WTC11 (cell line): ENCODE measurements at regions not wholly inside any gene's neighbourhood (a gene's known extent, or its start where the extent isn't known, plus 50 kb on each side); places are given as distances from the start of the nearest gene placed in this dataset.

Experiments used
- ATAC-seq: fragments of 200-7000 bp; cut with Tn5 transposase; 2 replicates; pipeline ENCODE4 v1.10.0; 2021; ENCODE audit warnings: mild to moderate bottlenecking, moderate library complexity
- CTCF ChIA-PET: fragments of 300-600 bp; sonication (Branson Sonifier 250); formaldehyde crosslinking; loops from one replicate; lab custom pipeline; 2021; ENCODE audit warnings: antibody characterized with exemption; lab: Charles Lee
- POLR2A ChIA-PET: fragments of 350-600 bp; sonication (Branson Sonifier 250); formaldehyde crosslinking; loops from one replicate; lab custom pipeline; 2021; ENCODE audit warnings: antibody characterized with exemption; lab: Charles Lee
- DNase-seq: peaks from one replicate; pipeline ENCODE4 v3.0.0; 2021; ENCODE audit warnings: low spot score
- H3K27ac Mint-ChIP-seq: 2 replicates; pipeline ENCODE4 v1.8.0; 2021; ENCODE audit warnings: mixed read lengths
- H3K27me3 Mint-ChIP-seq: 2 replicates; pipeline ENCODE4 v1.8.0; 2021; ENCODE audit warnings: low read depth, mild to moderate bottlenecking, moderate library complexity, mixed read lengths
- H3K36me3 Mint-ChIP-seq: 2 replicates; pipeline ENCODE4 v1.8.0; 2021; ENCODE audit warnings: mixed read lengths
- H3K4me1 Mint-ChIP-seq: 2 replicates; pipeline ENCODE4 v1.8.0; 2022; ENCODE audit warnings: mixed read lengths
- H3K4me3 Mint-ChIP-seq: 2 replicates; pipeline ENCODE4 v1.8.0; 2021; ENCODE audit warnings: mild to moderate bottlenecking, moderate library complexity, mixed read lengths
- H3K9me3 Mint-ChIP-seq: 2 replicates; pipeline ENCODE4 v1.8.0; 2021; ENCODE audit warnings: mixed read lengths
- E2F4 ChIP-seq: sonication (generic); formaldehyde crosslinking; IDR thresholded peaks from 2 replicates; pipeline ENCODE4 v1.8.1; 2022; ENCODE audit warnings: low read depth, mild to moderate bottlenecking, moderate library complexity, missing genetic modification reagents, borderline replicate concordance
- EMX1 ChIP-seq: fragments of 250-450 bp; sonication (Bioruptor Pico); IDR thresholded peaks from 2 replicates; pipeline ENCODE4 v1.8.0; 2021; ENCODE audit warnings: mild to moderate bottlenecking
- ERG ChIP-seq: fragments of 250-450 bp; sonication (Bioruptor Pico); IDR thresholded peaks from 2 replicates; pipeline ENCODE4 v1.8.0; 2021; ENCODE audit warnings: mild to moderate bottlenecking
- FOXJ3 ChIP-seq: sonication (generic); formaldehyde crosslinking; IDR thresholded peaks from 2 replicates; pipeline ENCODE4 v1.9.0; 2021; ENCODE audit warnings: missing genetic modification reagents, mild to moderate bottlenecking, borderline replicate concordance
- FOXK1 ChIP-seq: sonication (generic); formaldehyde crosslinking; IDR thresholded peaks from 2 replicates; pipeline ENCODE4 v1.8.0; 2022; ENCODE audit warnings: mild to moderate bottlenecking, moderate library complexity, missing genetic modification reagents
- GTF2I ChIP-seq: fragments of 250-450 bp; sonication (Bioruptor Pico); conservative IDR thresholded peaks from 2 replicates; pipeline ENCODE4 v1.4.0; 2021; ENCODE audit warnings: mild to moderate bottlenecking
- MXD4 ChIP-seq: fragments of 250-450 bp; sonication (Bioruptor Pico); IDR thresholded peaks from 2 replicates; pipeline ENCODE4 v1.8.0; 2021; ENCODE audit warnings: mild to moderate bottlenecking, moderate library complexity, borderline replicate concordance
- MYBL2 ChIP-seq: sonication (generic); formaldehyde crosslinking; IDR thresholded peaks from 2 replicates; pipeline ENCODE4 v1.8.1; 2023; ENCODE audit warnings: mild to moderate bottlenecking, moderate library complexity, missing genetic modification reagents
- TCF7 ChIP-seq: sonication (generic); formaldehyde crosslinking; IDR thresholded peaks from 2 replicates; pipeline ENCODE4 v1.8.0; 2022; ENCODE audit warnings: mild to moderate bottlenecking, low read depth, missing genetic modification reagents, moderate library complexity
- USF1 ChIP-seq: sonication (generic); formaldehyde crosslinking; IDR thresholded peaks from 2 replicates; pipeline ENCODE4 v1.8.0; 2022; ENCODE audit warnings: mild to moderate bottlenecking, missing genetic modification reagents
- TF ChIP-seq, protein P1 (sequence below): sonication (generic); formaldehyde crosslinking; IDR thresholded peaks from 2 replicates; pipeline ENCODE4 v1.8.1; 2022; ENCODE audit warnings: mild to moderate bottlenecking, moderate library complexity, missing genetic modification reagents
- TF ChIP-seq, protein P2 (sequence below): sonication (generic); formaldehyde crosslinking; IDR thresholded peaks from 2 replicates; pipeline ENCODE4 v1.8.1; 2023; ENCODE audit warnings: mild to moderate bottlenecking, moderate library complexity, missing genetic modification reagents
- TF ChIP-seq, protein P3 (sequence below): sonication (generic); formaldehyde crosslinking; IDR thresholded peaks from 2 replicates; pipeline ENCODE4 v1.8.1; 2023; ENCODE audit warnings: mild to moderate bottlenecking, missing genetic modification reagents, borderline replicate concordance
- TF ChIP-seq, protein P4 (sequence below): fragments of 250-450 bp; sonication (Bioruptor Pico); conservative IDR thresholded peaks from 2 replicates; pipeline ENCODE4 v1.9.0; 2021; ENCODE audit warnings: mild to moderate bottlenecking
- TF ChIP-seq, protein P5 (sequence below): fragments of 250-450 bp; sonication (Bioruptor Pico); IDR thresholded peaks from 2 replicates; pipeline ENCODE4 v1.9.0; 2021; ENCODE audit warnings: mild to moderate bottlenecking, borderline replicate concordance
- TF ChIP-seq, protein P6 (sequence below): sonication (generic); formaldehyde crosslinking; IDR thresholded peaks from 2 replicates; pipeline ENCODE4 v1.8.1; 2023; ENCODE audit warnings: mild to moderate bottlenecking, missing genetic modification reagents, moderate library complexity

DNA sequence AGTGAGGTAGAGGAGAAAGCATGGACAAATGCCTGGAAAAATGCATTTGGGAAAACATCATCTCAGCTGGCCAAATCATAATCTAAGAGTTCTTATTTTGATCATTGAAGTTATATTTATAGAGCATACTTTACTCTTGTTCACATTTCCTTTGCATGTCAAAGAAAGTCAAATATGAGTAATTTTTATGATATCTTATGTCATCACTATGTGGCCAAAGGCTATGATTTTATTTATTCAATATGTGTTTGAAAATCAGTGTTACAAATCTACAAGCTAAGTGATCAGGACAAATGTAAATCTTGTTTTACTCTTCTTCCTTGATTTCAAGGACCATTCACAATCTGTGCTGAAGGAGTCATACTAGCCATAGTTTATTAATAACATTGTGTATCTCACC lies 237.2 kb upstream of the DPH6 start (continued):
- TF ChIP-seq, protein P1, sequence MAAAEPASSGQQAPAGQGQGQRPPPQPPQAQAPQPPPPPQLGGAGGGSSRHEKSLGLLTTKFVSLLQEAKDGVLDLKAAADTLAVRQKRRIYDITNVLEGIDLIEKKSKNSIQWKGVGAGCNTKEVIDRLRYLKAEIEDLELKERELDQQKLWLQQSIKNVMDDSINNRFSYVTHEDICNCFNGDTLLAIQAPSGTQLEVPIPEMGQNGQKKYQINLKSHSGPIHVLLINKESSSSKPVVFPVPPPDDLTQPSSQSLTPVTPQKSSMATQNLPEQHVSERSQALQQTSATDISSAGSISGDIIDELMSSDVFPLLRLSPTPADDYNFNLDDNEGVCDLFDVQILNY (CRISPR knock-in tag): no peak
- no peak for TF ChIP-seq MXD4 (CRISPR knock-in tag)

- Mint-ChIP-seq H3K4me1 (peaks cover 6% of the 10 kb centered on the region), H3K27ac (no peak overlapping the region), H3K27me3 (peaks cover 19% of the 10 kb centered on the region), H3K9me3 (no peaks in the 10 kb centered on the region), H3K36me3 (no peaks in the 10 kb centered on the region), H3K4me3 (no peak overlapping the region)
- DNase-seq (no peak), ATAC-seq (no peak)
- ChIA-PET CTCF (interaction anchor here (1.0 kb wide), 1 partner anchor 33 kb away, joined by 4 read pairs; no protein-coding TSS in a partner anchor), POLR2A (no interaction called here)
- TF ChIP-seq ERG (CRISPR knock-in tag) (no peak), E2F4 (CRISPR knock-in tag) (no peak), USF1 (CRISPR knock-in tag) (no peak), FOXK1 (no peak), MYBL2 (CRISPR knock-in tag) (no peak), GTF2I (CRISPR knock-in tag) (no peak), MXD4 (CRISPR knock-in tag) (no peak), FOXJ3 (no peak), EMX1 (CRISPR knock-in tag) (no peak), TCF7 (no peak)
- TF ChIP-seq, protein P2, sequence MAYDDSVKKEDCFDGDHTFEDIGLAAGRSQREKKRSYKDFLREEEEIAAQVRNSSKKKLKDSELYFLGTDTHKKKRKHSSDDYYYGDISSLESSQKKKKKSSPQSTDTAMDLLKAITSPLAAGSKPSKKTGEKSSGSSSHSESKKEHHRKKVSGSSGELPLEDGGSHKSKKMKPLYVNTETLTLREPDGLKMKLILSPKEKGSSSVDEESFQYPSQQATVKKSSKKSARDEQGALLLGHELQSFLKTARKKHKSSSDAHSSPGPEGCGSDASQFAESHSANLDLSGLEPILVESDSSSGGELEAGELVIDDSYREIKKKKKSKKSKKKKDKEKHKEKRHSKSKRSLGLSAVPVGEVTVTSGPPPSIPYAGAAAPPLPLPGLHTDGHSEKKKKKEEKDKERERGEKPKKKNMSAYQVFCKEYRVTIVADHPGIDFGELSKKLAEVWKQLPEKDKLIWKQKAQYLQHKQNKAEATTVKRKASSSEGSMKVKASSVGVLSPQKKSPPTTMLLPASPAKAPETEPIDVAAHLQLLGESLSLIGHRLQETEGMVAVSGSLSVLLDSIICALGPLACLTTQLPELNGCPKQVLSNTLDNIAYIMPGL (CRISPR knock-in tag): no peak
- TF ChIP-seq, protein P3, sequence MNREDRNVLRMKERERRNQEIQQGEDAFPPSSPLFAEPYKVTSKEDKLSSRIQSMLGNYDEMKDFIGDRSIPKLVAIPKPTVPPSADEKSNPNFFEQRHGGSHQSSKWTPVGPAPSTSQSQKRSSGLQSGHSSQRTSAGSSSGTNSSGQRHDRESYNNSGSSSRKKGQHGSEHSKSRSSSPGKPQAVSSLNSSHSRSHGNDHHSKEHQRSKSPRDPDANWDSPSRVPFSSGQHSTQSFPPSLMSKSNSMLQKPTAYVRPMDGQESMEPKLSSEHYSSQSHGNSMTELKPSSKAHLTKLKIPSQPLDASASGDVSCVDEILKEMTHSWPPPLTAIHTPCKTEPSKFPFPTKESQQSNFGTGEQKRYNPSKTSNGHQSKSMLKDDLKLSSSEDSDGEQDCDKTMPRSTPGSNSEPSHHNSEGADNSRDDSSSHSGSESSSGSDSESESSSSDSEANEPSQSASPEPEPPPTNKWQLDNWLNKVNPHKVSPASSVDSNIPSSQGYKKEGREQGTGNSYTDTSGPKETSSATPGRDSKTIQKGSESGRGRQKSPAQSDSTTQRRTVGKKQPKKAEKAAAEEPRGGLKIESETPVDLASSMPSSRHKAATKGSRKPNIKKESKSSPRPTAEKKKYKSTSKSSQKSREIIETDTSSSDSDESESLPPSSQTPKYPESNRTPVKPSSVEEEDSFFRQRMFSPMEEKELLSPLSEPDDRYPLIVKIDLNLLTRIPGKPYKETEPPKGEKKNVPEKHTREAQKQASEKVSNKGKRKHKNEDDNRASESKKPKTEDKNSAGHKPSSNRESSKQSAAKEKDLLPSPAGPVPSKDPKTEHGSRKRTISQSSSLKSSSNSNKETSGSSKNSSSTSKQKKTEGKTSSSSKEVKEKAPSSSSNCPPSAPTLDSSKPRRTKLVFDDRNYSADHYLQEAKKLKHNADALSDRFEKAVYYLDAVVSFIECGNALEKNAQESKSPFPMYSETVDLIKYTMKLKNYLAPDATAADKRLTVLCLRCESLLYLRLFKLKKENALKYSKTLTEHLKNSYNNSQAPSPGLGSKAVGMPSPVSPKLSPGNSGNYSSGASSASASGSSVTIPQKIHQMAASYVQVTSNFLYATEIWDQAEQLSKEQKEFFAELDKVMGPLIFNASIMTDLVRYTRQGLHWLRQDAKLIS (CRISPR knock-in tag): no peak
- TF ChIP-seq, protein P4, sequence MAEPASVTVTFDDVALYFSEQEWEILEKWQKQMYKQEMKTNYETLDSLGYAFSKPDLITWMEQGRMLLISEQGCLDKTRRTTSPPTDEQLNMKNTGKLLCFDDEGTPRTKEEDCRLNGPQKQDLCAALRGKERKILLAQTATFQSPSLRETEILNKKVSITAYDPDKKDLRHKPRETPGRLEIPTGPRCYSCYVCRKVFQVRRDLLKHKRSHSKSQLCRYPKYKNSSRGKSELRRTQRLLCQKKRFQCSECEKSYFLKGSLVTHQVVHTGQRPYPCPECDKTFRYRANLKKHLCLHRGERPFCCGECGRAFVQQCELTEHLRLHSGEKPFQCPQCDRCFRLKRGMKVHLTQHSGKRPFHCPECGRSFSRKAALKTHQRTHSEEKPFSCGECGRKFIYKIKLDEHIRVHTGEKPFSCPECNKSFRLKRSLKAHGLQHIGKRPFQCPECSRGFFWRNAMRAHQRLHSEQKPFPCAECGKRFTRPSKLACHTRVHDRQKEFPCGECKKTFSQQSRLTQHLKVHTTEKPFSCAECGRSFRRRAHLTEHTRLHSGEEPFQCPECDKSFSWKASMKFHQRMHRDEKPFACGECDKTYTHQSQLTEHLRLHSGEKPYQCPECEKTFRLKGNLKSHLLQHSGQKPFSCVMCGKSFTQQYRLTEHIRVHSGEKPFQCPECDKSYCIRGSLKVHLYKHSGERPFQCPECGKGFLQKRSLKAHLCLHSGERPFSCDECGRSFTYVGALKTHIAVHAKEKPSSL: no peak
- TF ChIP-seq, protein P5, sequence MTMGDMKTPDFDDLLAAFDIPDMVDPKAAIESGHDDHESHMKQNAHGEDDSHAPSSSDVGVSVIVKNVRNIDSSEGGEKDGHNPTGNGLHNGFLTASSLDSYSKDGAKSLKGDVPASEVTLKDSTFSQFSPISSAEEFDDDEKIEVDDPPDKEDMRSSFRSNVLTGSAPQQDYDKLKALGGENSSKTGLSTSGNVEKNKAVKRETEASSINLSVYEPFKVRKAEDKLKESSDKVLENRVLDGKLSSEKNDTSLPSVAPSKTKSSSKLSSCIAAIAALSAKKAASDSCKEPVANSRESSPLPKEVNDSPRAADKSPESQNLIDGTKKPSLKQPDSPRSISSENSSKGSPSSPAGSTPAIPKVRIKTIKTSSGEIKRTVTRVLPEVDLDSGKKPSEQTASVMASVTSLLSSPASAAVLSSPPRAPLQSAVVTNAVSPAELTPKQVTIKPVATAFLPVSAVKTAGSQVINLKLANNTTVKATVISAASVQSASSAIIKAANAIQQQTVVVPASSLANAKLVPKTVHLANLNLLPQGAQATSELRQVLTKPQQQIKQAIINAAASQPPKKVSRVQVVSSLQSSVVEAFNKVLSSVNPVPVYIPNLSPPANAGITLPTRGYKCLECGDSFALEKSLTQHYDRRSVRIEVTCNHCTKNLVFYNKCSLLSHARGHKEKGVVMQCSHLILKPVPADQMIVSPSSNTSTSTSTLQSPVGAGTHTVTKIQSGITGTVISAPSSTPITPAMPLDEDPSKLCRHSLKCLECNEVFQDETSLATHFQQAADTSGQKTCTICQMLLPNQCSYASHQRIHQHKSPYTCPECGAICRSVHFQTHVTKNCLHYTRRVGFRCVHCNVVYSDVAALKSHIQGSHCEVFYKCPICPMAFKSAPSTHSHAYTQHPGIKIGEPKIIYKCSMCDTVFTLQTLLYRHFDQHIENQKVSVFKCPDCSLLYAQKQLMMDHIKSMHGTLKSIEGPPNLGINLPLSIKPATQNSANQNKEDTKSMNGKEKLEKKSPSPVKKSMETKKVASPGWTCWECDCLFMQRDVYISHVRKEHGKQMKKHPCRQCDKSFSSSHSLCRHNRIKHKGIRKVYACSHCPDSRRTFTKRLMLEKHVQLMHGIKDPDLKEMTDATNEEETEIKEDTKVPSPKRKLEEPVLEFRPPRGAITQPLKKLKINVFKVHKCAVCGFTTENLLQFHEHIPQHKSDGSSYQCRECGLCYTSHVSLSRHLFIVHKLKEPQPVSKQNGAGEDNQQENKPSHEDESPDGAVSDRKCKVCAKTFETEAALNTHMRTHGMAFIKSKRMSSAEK (CRISPR knock-in tag): no peak
- TF ChIP-seq, protein P6, sequence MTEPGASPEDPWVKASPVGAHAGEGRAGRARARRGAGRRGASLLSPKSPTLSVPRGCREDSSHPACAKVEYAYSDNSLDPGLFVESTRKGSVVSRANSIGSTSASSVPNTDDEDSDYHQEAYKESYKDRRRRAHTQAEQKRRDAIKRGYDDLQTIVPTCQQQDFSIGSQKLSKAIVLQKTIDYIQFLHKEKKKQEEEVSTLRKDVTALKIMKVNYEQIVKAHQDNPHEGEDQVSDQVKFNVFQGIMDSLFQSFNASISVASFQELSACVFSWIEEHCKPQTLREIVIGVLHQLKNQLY (CRISPR knock-in tag): no peak
These were observed 238.8 kb upstream of the DPH6 start for GRCh38 chr15:35784745-35785144.
